ENCODE measurements at regions not wholly inside any gene's neighbourhood (a gene's known extent, or its start where the extent isn't known, plus 50 kb on each side); places are given as distances from the start of the nearest gene placed in this dataset.

DNA sequence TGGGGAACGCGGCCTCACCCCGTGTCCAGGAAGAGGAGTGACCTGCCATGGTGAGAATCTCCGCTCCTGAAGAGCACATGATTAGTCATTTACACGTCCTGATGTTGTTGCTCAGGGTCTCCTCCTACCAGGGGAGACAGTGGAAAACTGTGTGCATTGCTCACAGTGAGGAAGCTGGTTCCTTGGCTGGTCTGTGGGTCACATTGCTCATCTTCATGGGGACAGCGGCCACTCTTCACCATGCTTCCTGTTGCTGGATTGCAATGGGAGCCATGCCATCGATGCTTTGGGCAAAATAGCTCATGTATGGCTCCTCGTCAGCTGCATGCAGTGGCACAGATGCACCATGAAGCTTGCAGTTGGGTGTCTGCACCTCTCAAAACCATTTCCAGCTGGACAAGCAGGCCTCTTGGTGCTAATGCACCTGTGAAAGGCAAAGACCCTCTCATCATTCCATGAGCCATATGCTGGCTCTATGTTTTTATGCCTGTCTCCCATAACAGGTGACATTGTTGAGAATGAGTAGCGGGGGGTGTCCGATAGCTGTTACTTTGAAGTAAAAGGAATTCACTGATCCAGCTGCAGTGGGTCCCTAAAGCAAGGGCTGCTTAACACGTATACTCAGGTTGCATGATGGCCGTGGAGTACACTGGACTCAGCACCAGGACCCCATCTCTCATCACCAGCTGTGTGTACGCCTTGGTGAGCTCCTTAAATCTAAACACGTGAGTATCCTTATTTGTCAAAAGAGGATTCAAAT is 135.0 kb upstream of the ALKAL2 start:
- Histone ChIP-seq H3K27me3 (ENCODE audit: control insufficient read depth in 1 of 2, insufficient read depth in 2 of 2, low read length in 2 of 2) (no peaks in the 10 kb centered on the region), H3K4me1 (ENCODE audit: insufficient read depth, low read length) (no peaks in the 10 kb centered on the region), H3K27ac (ENCODE audit: low read depth in 1 of 2, low read length in 2 of 2) (no peak overlapping the region), H3K4me3 (ENCODE audit: low read length) (no peak overlapping the region), H3K9me3 (ENCODE audit: control insufficient read depth in 1 of 2, insufficient read depth in 1 of 2, low read length in 2 of 2) (peaks cover 0 to 15% of the 10 kb centered on the region in 2 experiments), H3K36me3 (ENCODE audit: insufficient read depth, low read length) (no peaks in the 10 kb centered on the region)
- DNase-seq (no peak), ATAC-seq (ENCODE audit: poor library complexity) (no peak)
- no peaks in the 10 kb centered on the region for H3K9me3 Mint-ChIP-seq
- no peak overlapping the region for H3K4me3 Mint-ChIP-seq
- H3K4me1 Mint-ChIP-seq (ENCODE audit: low read depth): peaks cover 5% of the 10 kb centered on the region
- H3K36me3 Mint-ChIP-seq (ENCODE audit: low read depth): no peaks in the 10 kb centered on the region
- CTCF ChIA-PET: no interaction called here
- H3K27me3 Mint-ChIP-seq: peaks cover 17% of the 10 kb centered on the region
- TF ChIP-seq, protein P1, sequence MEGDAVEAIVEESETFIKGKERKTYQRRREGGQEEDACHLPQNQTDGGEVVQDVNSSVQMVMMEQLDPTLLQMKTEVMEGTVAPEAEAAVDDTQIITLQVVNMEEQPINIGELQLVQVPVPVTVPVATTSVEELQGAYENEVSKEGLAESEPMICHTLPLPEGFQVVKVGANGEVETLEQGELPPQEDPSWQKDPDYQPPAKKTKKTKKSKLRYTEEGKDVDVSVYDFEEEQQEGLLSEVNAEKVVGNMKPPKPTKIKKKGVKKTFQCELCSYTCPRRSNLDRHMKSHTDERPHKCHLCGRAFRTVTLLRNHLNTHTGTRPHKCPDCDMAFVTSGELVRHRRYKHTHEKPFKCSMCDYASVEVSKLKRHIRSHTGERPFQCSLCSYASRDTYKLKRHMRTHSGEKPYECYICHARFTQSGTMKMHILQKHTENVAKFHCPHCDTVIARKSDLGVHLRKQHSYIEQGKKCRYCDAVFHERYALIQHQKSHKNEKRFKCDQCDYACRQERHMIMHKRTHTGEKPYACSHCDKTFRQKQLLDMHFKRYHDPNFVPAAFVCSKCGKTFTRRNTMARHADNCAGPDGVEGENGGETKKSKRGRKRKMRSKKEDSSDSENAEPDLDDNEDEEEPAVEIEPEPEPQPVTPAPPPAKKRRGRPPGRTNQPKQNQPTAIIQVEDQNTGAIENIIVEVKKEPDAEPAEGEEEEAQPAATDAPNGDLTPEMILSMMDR (IDR thresholded peaks at IDR 0.05): no peak
- no peak overlapping the region for H3K27ac Mint-ChIP-seq
- POLR2A ChIA-PET: no interaction called here
- intact Hi-C loops (cut with DNase I, micrococcal nuclease): no loop called here

DNA sequence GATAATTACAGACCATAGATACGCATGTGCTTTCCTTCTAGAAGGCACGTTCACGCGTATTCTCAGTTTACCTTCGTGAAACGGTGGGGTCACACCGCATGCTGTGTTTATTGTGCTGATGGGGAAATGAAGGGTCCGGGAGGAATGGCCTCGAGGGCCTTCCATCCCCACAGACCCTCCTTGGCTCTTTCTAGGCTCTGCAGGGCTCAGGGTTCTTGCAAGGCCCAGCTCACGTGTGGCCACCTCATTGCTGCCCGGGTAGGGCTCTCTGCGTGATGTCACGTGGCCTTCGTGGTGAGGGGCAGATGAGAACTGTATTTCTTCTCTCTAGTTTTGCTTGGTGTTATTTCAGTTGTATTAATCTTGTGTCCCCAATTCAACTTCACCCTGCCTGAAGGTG is 133.5 kb upstream of the ALKAL2 start:
- POLR2A ChIA-PET: no interaction called here

DNA sequence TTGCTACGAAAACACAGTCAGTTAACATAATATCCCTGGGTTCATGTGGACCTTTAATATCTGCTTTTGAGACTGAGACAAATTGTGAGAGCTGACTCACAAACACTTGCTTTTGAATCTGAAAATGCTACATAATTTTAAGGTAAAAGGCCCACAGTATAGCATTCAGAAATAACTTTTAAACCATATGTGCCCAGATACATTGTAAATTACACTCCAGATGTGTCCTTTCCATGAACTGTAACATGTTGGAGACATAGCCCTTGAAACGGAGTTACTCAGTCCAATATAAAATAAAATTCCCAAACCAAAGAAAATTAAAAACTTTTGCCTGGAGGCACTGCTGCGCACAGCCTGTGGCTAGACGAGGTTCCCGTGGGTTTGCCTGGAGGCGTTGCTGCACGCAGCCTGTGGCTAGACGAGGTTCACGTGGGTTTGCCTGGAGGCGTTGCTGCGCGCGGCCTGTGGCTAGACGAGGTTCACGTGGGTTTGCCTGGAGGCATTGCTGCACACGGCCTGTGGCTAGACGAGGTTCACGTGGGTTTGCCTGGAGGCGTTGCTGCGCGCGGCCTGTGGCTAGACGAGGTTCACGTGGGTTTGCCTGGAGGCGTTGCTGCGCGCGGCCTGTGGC is 131.9 kb upstream of the ALKAL2 start:
- no peaks in the 10 kb centered on the region for H3K36me3 Mint-ChIP-seq (ENCODE audit: low read depth)

More for the DNA sequence above, 133.5 kb upstream of the ALKAL2 start:
- H3K4me3 ChIP-seq (ENCODE audit: low read length): no peak overlapping the region
- peaks cover 0 to 15% of the 10 kb centered on the region in 2 experiments for H3K9me3 ChIP-seq (ENCODE audit: control insufficient read depth in 1 of 2, insufficient read depth in 1 of 2, low read length in 2 of 2)
- H3K27me3 ChIP-seq (ENCODE audit: control insufficient read depth in 1 of 2, insufficient read depth in 2 of 2, low read length in 2 of 2): no peaks in the 10 kb centered on the region
- H3K9me3 Mint-ChIP-seq: no peaks in the 10 kb centered on the region
- H3K36me3 Mint-ChIP-seq (ENCODE audit: low read depth): no peaks in the 10 kb centered on the region
- DNase-seq (no peak), ATAC-seq (ENCODE audit: poor library complexity) (no peak)
- H3K27ac Mint-ChIP-seq: no peak overlapping the region
- no peak overlapping the region for H3K27ac ChIP-seq (ENCODE audit: low read depth in 1 of 2, low read length in 2 of 2)
- H3K36me3 ChIP-seq (ENCODE audit: insufficient read depth, low read length): no peaks in the 10 kb centered on the region
- intact Hi-C loops (cut with DNase I, micrococcal nuclease): no loop called here
- H3K4me3 Mint-ChIP-seq: no peak overlapping the region
- TF ChIP-seq, protein P1 (IDR thresholded peaks at IDR 0.05): no peak
- peaks cover 5% of the 10 kb centered on the region for H3K4me1 Mint-ChIP-seq (ENCODE audit: low read depth)
- peaks cover 20% of the 10 kb centered on the region for H3K27me3 Mint-ChIP-seq
- CTCF ChIA-PET: no interaction called here
- H3K4me1 ChIP-seq (ENCODE audit: insufficient read depth, low read length): no peaks in the 10 kb centered on the region

More for the DNA sequence above, 131.9 kb upstream of the ALKAL2 start:
- ChIA-PET CTCF (no interaction called here), POLR2A (interaction anchor here (0.9 kb wide), 1 partner anchor 18 kb away, joined by 3 read pairs; no protein-coding TSS in a partner anchor)
- no peaks in the 10 kb centered on the region for H3K27me3 ChIP-seq (ENCODE audit: control insufficient read depth in 1 of 2, insufficient read depth in 2 of 2, low read length in 2 of 2)
- no peak overlapping the region for H3K27ac Mint-ChIP-seq
- no peaks in the 10 kb centered on the region for H3K9me3 Mint-ChIP-seq
- H3K4me3 Mint-ChIP-seq: no peak overlapping the region
- ATAC-seq (ENCODE audit: poor library complexity) (no peak), DNase-seq (peak in 5 of 14 experiments; percentile 20 to 73 (median 27))
- H3K36me3 ChIP-seq (ENCODE audit: insufficient read depth, low read length): no peaks in the 10 kb centered on the region
- H3K27ac ChIP-seq (ENCODE audit: low read depth in 1 of 2, low read length in 2 of 2): no peak overlapping the region
- intact Hi-C loops (cut with DNase I, micrococcal nuclease): no loop called here
- peaks cover 5% of the 10 kb centered on the region for H3K4me1 Mint-ChIP-seq (ENCODE audit: low read depth)
- H3K27me3 Mint-ChIP-seq: peaks cover 26% of the 10 kb centered on the region
- H3K9me3 ChIP-seq (ENCODE audit: control insufficient read depth in 1 of 2, insufficient read depth in 1 of 2, low read length in 2 of 2): peaks cover 0 to 15% of the 10 kb centered on the region in 2 experiments
- H3K4me3 ChIP-seq (ENCODE audit: low read length): no peak overlapping the region
- TF ChIP-seq, protein P1 (IDR thresholded peaks at IDR 0.05): no peak
- H3K4me1 ChIP-seq (ENCODE audit: insufficient read depth, low read length): no peaks in the 10 kb centered on the region

All from CD4-positive, alpha-beta T cell (primary cell).